HEK293 (cell line): ENCODE measurements at regions not wholly inside any gene's neighbourhood (a gene's known extent, or its start where the extent isn't known, plus 50 kb on each side); places are given as distances from the start of the nearest gene placed in this dataset.

Experiments used
- CTCF ChIA-PET: fragments of 350-600 bp; formaldehyde crosslinking; extraction: SDS; loops from one replicate; lab custom pipeline; 2021; ENCODE audit warnings: antibody characterized with exemption; lab: Yijun Ruan, JAX
- POLR2A ChIA-PET: fragments of 300-600 bp; formaldehyde crosslinking; extraction: SDS; loops from one replicate; lab custom pipeline; 2020; ENCODE audit warnings: antibody characterized with exemption, inconsistent platforms; lab: Yijun Ruan, JAX
- H3K27ac ChIP-seq: fragments of 200-500 bp; sonication (Bioruptor generic); 2 replicates; pipeline ENCODE4 v1.5.1; 2014; ENCODE audit warnings: low read depth, low read length, control low read depth, inconsistent platforms; ENCODE audit errors: extremely low read depth
- H3K36me3 ChIP-seq, 2 experiments: fragments of 200-500 bp in 1 of 2; sonication (Bioruptor generic) in 1 of 2; 1 replicate in 1 of 2; 2 replicates in 1 of 2; pipeline ENCODE4 v1.5.1; 2014 to 2017; ENCODE audit warnings: inconsistent platforms in 2 of 2, low read length in 2 of 2; ENCODE audit not compliant: control insufficient read depth in 2 of 2, insufficient read depth in 1 of 2
- H3K4me1 ChIP-seq: fragments of 200-500 bp; sonication (Bioruptor generic); 2 replicates; pipeline ENCODE4 v1.5.1; 2014; ENCODE audit warnings: mild to moderate bottlenecking, low read length, inconsistent platforms; ENCODE audit not compliant: control insufficient read depth, insufficient read depth
- H3K4me3 ChIP-seq: 2 replicates; pipeline ENCODE4 v1.5.1; 2011; ENCODE audit warnings: low read depth, mild to moderate bottlenecking, control low read depth, low read length, moderate library complexity
- H3K9me3 ChIP-seq: fragments of 200-500 bp; sonication (Bioruptor generic); 2 replicates; pipeline ENCODE4 v1.5.1; 2014; ENCODE audit warnings: low read depth, low read length, inconsistent platforms; ENCODE audit not compliant: control insufficient read depth, insufficient read depth
- AEBP2 ChIP-seq: fragments of 450-650 bp; formaldehyde crosslinking; IDR thresholded peaks from 2 replicates; pipeline ENCODE4 v1.5.1; 2016; ENCODE audit warnings: missing biosample characterization, missing genetic modification characterization, borderline replicate concordance
- GLIS1 ChIP-seq: fragments of 450-650 bp; formaldehyde crosslinking; IDR thresholded peaks from 2 replicates; pipeline ENCODE4 v1.5.1; 2016; ENCODE audit warnings: missing biosample characterization, missing genetic modification characterization
- OVOL3 ChIP-seq: fragments of 450-650 bp; formaldehyde crosslinking; IDR thresholded peaks from 2 replicates; pipeline ENCODE4 v1.5.1; 2016; ENCODE audit warnings: missing biosample characterization, missing genetic modification characterization
- ZBTB48 ChIP-seq: fragments of 450-650 bp; formaldehyde crosslinking; IDR thresholded peaks from 2 replicates; pipeline ENCODE4 v1.5.1; 2016; ENCODE audit warnings: missing biosample characterization, missing genetic modification characterization
- ZBTB7A ChIP-seq: fragments of 450-650 bp; formaldehyde crosslinking; IDR thresholded peaks from 2 replicates; pipeline ENCODE4 v1.5.1; 2016; ENCODE audit warnings: low read depth, missing biosample characterization, missing genetic modification characterization
- ZFHX2 ChIP-seq: fragments of 450-650 bp; formaldehyde crosslinking; conservative IDR thresholded peaks from 2 replicates; pipeline ENCODE4 v1.5.1; 2016; ENCODE audit warnings: missing biosample characterization, missing genetic modification characterization
- ZIC2 ChIP-seq: fragments of 450-650 bp; formaldehyde crosslinking; IDR thresholded peaks from 2 replicates; pipeline ENCODE4 v1.5.1; 2016; ENCODE audit warnings: missing biosample characterization, missing genetic modification characterization
- ZNF133 ChIP-seq: fragments of 450-650 bp; formaldehyde crosslinking; IDR thresholded peaks from 2 replicates; pipeline ENCODE4 v1.5.1; 2016; ENCODE audit warnings: missing biosample characterization, missing genetic modification characterization
- ZNF214 ChIP-seq: fragments of 450-650 bp; formaldehyde crosslinking; IDR thresholded peaks from 2 replicates; pipeline ENCODE4 v1.5.1; 2017; ENCODE audit warnings: missing biosample characterization, mild to moderate bottlenecking, missing genetic modification characterization, borderline replicate concordance
- ZNF248 ChIP-seq: fragments of 450-650 bp; formaldehyde crosslinking; IDR thresholded peaks from 2 replicates; pipeline ENCODE4 v1.5.1; 2017; ENCODE audit warnings: missing biosample characterization, missing genetic modification characterization
- ZNF26 ChIP-seq: fragments of 450-650 bp; formaldehyde crosslinking; IDR thresholded peaks from 2 replicates; pipeline ENCODE4 v1.5.1; 2016; ENCODE audit warnings: missing biosample characterization, missing genetic modification characterization
- ZNF362 ChIP-seq: fragments of 450-650 bp; formaldehyde crosslinking; IDR thresholded peaks from 2 replicates; pipeline ENCODE4 v1.5.1; 2016; ENCODE audit warnings: missing biosample characterization, missing genetic modification characterization
- ZNF391 ChIP-seq: fragments of 450-650 bp; formaldehyde crosslinking; IDR thresholded peaks from 2 replicates; pipeline ENCODE4 v1.5.1; 2016; ENCODE audit warnings: low read depth, missing biosample characterization, missing genetic modification characterization, borderline replicate concordance
- ZNF416 ChIP-seq: fragments of 450-650 bp; formaldehyde crosslinking; IDR thresholded peaks from 2 replicates; pipeline ENCODE4 v1.5.1; 2016; ENCODE audit warnings: missing biosample characterization, missing genetic modification characterization
- ZNF639 ChIP-seq: fragments of 450-650 bp; formaldehyde crosslinking; IDR thresholded peaks from 2 replicates; pipeline ENCODE4 v1.5.1; 2016; ENCODE audit warnings: missing biosample characterization, missing genetic modification characterization
- ZNF670 ChIP-seq: fragments of 450-650 bp; formaldehyde crosslinking; IDR thresholded peaks from 2 replicates; pipeline ENCODE4 v1.5.1; 2016; ENCODE audit warnings: missing biosample characterization, missing genetic modification characterization, low read depth
- ZSCAN16 ChIP-seq: fragments of 450-650 bp; formaldehyde crosslinking; IDR thresholded peaks from 2 replicates; pipeline ENCODE4 v1.5.1; 2016; ENCODE audit warnings: missing biosample characterization, missing genetic modification characterization
- TF ChIP-seq, protein P1 (sequence below): fragments of 450-650 bp; formaldehyde crosslinking; IDR thresholded peaks from 2 replicates; pipeline ENCODE4 v1.5.1; 2016; ENCODE audit warnings: missing biosample characterization, missing genetic modification characterization

- TF ChIP-seq, protein P1, sequence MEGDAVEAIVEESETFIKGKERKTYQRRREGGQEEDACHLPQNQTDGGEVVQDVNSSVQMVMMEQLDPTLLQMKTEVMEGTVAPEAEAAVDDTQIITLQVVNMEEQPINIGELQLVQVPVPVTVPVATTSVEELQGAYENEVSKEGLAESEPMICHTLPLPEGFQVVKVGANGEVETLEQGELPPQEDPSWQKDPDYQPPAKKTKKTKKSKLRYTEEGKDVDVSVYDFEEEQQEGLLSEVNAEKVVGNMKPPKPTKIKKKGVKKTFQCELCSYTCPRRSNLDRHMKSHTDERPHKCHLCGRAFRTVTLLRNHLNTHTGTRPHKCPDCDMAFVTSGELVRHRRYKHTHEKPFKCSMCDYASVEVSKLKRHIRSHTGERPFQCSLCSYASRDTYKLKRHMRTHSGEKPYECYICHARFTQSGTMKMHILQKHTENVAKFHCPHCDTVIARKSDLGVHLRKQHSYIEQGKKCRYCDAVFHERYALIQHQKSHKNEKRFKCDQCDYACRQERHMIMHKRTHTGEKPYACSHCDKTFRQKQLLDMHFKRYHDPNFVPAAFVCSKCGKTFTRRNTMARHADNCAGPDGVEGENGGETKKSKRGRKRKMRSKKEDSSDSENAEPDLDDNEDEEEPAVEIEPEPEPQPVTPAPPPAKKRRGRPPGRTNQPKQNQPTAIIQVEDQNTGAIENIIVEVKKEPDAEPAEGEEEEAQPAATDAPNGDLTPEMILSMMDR (tag by site-specific recombination) = no peak
- no peak for TF ChIP-seq OVOL3 (tag by site-specific recombination)
- TF ChIP-seq ZNF248 = no peak
- no peak for TF ChIP-seq ZNF670 (tag by site-specific recombination)
- no peak for TF ChIP-seq ZNF362 (tag by site-specific recombination)
- TF ChIP-seq ZFHX2 (tag by site-specific recombination) = no peak
- TF ChIP-seq GLIS1 (tag by site-specific recombination) = no peak
- no peak for TF ChIP-seq ZBTB7A (tag by site-specific recombination)
- TF ChIP-seq ZSCAN16 = no peak
- TF ChIP-seq ZNF416 (tag by site-specific recombination) = no peak
- no peak for TF ChIP-seq ZBTB48 (tag by site-specific recombination)
- no peak for TF ChIP-seq AEBP2 (tag by site-specific recombination)
- no peak for TF ChIP-seq ZNF214 (tag by site-specific recombination)
- no peak for TF ChIP-seq ZNF391 (tag by site-specific recombination)
Measured at GRCh38 chr4:81620442-81620841, 148.7 kb upstream of the RASGEF1B start (continued).

DNA sequence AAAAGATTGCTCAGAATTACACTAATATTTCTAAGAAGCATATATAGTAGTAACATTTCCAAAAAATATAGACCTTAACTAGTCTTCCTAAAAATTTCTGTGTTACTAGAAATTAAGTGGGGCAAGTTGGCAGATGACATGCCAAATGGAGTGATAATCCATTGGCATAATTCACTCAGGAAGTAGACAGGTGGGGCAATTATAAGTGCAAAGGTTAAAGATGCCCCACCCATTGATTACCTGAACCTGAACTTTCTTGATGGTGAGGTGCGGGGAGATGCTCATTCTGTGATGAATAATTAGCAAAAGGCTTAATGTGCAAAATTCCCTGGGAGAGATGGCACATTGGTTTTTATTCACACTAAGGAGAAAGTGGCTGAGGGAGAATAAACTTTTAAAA lies 145.8 kb upstream of the RASGEF1B start:
- no peaks in the 10 kb centered on the region for H3K4me1 ChIP-seq
- POLR2A ChIA-PET = no interaction called here
- TF ChIP-seq ZNF26 (tag by site-specific recombination) = no peak
- TF ChIP-seq, all 188 proteins: peak for 0
- Histone ChIP-seq H3K4me3 (no peak overlapping the region), H3K9me3 (no peaks in the 10 kb centered on the region), H3K36me3 (no peaks in the 10 kb centered on the region), H3K27ac (no peak overlapping the region)
- CTCF ChIA-PET = interaction anchor here (0.5 to 0.6 kb wide), 3 partner anchors 102 to 513 kb away, joined by 3 to 8 read pairs (median 4); no protein-coding TSS in a partner anchor

DNA sequence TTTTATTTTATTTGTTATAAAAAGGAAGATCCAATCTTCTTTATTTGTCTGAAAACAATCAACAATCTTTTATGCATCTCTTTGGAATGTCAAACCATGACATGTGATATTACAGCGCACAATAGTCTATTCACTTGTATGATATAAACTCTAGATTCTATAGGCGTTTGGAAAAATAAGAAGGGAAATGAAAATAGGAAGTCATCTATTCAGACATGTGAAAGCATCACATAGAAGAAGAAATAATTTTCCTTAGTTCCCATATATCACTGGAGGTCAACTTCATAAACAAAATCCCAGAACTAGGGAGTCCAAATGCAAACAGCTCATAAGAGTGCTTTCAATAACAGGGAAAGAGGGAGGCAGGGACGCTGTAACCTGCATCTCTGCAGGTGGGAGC lies 139.5 kb upstream of the RASGEF1B start:
- Histone ChIP-seq H3K9me3 (no peaks in the 10 kb centered on the region), H3K27ac (no peak overlapping the region), H3K36me3 (no peaks in the 10 kb centered on the region), H3K4me1 (no peaks in the 10 kb centered on the region), H3K4me3 (no peak overlapping the region)
- no peak for TF ChIP-seq ZNF133 (tag by site-specific recombination)
- TF ChIP-seq ZIC2 (tag by site-specific recombination) = no peak
- TF ChIP-seq ZNF639 (tag by site-specific recombination) = no peak
- CTCF ChIA-PET = no interaction called here
- POLR2A ChIA-PET = no interaction called here
